ENCODE measurements at regions not wholly inside any gene's neighbourhood (a gene's known extent, or its start where the extent isn't known, plus 50 kb on each side); places are given as distances from the start of the nearest gene placed in this dataset.

- TF ChIP-seq CTCF (conservative IDR thresholded peaks at IDR 0.05; ENCODE audit: low read length) (no peak), EZH2phosphoT487 (IDR thresholded peaks at IDR 0.05; ENCODE audit: borderline replicate concordance, low read depth, low read length) (no peak)
Measured at GRCh38 chr5:118156181-118156580, 832.2 kb downstream of the DTWD2 start.
